Right hindlimb (tissue), 1 donor: ENCODE measurements at regions not wholly inside any gene's neighbourhood (a gene's known extent, or its start where the extent isn't known, plus 50 kb on each side); places are given as distances from the start of the nearest gene placed in this dataset.
"Not testable (repeated sequence)": the region's sequence is repeated elsewhere in the genome, so short reads cannot be mapped to it uniquely, and the experiment has no call there.

Experiments
- DNase-seq: peaks from one replicate; pipeline ENCODE4 v3.0.0-alpha.2; 2018

DNA sequence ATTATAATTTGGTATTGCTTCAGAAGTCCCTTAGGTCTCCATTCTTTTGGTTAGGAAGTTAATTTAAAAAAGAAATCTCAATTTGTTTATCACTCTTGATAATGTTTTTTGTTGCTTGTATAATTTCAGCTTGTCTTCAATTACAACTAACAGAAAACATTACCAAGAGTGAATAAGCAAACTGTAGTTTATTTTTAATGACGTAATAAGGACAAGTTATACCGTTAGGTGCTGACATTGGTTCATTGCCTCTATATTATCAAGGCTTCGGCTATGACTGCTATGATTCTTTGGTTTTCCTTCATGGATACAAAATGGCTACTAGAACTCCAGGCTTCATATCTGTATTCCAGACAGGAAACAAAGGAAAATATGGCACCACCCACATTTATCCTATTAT is 220.6 kb downstream of the PTGER3 start:
- DNase-seq, result no peak

GRCh38 chr1:70828177-70828576 is 219.4 kb downstream of the PTGER3 start:
- no peak for DNase-seq

DNA sequence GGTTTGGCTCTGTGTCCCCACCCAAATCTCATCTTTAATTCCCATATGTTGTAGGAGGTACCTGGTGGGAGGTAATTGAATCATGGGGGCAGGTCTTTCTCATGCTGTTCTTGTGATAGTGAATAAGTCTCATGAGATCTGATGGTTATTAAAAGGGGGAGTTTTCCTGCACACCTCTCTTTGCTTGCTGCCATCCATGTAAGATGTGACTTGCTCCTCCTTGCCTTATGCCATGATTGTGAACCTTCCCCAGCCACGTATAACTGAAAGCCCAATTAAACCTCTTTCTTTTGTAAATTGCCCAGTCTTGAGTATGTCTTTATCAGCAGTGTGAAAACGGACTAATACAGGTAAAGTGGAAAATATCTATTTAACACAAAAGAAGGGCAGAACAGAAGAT is 213.3 kb downstream of the PTGER3 start:
- DNase-seq, result not testable (repeated sequence)

GRCh38 chr1:70836456-70836855 is 211.2 kb downstream of the PTGER3 start:
- DNase-seq, result no peak

DNA sequence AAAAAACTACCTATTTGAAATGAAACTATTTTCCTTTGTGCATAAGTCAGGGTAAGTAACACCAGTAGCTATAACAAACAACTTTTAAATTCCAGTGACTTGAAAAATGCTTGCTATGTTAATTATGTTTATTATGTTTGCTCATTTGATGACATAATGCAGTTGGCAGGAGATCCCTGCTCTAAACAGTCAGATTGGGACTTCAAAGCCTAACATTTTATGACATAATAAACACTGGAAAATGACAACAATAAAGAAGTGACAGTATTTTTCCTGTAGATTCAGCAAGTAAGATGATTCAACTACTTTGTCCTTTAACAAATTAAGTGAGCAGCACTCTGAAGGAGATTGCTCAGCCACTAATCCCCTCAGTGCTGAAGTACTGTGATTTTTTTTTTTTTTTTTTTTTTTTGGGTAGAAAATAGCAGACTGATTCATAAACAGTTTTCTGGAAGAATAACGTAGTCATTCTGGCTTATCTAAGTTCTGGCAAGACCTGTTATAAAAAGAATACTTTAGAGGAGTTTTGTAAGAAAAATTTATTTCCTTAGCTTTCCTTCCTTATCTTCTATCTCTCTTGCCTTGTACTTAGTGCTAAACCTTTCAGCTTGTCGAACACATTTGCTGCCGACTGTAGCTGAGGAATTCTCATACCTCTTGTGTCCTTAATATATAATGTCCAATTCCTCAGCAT is 207.2 kb downstream of the PTGER3 start:
- no peak for DNase-seq

DNA sequence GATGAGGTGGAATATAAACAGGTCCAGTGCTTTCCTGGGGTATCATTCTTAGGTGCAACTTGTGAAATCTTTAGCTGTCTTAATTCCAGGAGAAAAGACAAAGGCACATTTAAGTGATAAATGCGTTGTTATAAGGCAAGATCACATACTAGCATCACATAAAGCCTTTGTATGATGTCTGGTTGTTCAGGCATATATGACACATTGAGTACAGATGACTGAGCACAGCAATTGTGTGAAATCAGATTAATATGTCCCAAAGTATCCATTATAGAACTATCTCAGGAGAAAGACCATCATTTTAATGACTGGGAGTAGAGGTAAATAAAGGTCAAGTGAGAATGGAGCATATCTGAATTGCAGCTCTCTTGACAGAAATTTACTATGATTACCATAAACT is 205.1 kb downstream of the PTGER3 start:
- DNase-seq, result no peak

DNA sequence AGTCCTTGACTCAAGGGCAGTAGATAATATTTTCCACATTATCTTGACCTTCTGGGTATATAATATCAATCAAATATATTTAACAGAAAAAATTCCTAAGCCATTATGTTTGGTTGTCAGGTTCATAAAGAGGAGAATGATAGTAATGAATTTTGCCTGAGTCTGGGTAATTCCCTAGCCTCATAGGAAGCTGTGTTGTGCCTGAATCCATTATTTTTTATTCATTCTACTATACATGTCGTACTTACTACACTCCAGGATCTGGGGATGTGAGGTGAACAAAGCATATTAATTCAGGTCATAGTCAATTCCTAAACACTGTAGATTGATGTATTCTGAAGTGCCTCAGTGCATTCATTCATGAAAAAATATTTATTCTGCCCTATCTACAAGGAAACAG is 204.2 kb downstream of the PTGER3 start:
- no peak for DNase-seq

- no peak for DNase-seq
Measured at GRCh38 chr1:70847013-70847412, 200.6 kb downstream of the PTGER3 start.

- no peak for DNase-seq
Measured at GRCh38 chr1:70855203-70855602, 192.4 kb downstream of the PTGER3 start.

DNA sequence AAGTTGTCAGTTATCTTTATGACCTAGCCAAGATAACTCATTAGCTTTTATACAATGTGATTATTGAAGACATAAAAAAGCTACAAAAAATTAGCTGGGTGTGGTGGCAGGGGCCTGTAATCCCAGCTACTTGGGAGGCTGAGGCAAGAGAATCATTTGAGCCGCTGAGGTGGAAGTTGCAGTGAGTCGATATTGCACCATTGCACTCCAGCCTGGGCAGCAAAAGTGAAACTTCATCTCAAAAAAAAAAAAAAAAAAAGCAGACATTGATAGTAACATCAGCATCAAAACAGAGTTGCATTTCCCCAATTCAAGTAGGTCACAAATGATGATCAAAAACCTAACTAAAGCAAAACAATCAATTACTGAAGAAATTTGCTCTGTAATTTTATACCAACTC is 191.4 kb downstream of the PTGER3 start:
- DNase-seq, result no peak

- no peak for DNase-seq
Measured at GRCh38 chr1:70863239-70863638, 184.4 kb downstream of the PTGER3 start.

DNA sequence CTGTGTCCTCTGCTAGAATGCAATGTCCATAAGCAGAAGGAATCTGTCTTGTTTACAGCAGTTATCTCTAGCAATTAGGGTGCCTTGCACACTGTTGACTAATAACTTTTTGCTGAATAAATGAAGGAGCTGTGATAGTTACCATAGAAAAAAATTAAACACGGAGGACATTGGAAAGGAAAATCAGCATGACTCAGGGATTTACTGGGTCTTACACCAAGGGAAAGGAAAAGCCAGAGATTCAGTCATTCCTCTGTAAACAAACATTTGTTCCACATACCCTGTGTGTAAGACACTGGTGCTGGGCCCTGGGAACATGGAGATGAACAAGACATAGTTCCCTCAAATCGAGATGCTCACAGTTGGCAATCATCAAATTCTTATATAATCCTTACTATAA is 183.3 kb downstream of the PTGER3 start:
- no peak for DNase-seq

- no peak for DNase-seq
Measured at GRCh38 chr1:70866542-70867264, 180.9 kb downstream of the PTGER3 start.

- no peak for DNase-seq
Measured at GRCh38 chr1:70871790-70872189, 175.8 kb downstream of the PTGER3 start.

DNA sequence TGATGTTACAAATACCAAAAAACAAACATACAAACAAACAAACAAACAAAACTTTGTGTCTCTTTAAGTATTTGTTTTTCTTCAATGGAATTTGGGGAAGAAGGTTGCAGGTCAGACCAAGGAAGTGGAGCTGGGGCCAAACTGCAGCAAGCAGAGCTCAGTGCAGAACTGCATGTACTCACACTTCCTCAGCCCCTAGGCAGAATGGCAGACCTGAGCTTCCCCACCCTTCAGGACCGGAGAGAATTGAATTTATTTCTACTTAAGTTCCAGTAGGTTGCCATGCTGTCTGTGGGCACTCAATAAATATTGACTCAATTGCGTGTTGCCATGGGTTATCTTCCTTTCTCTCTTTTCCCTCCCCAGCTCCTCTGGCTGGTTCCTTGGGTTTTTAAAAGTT is 173.6 kb downstream of the PTGER3 start:
- no peak for DNase-seq

DNA sequence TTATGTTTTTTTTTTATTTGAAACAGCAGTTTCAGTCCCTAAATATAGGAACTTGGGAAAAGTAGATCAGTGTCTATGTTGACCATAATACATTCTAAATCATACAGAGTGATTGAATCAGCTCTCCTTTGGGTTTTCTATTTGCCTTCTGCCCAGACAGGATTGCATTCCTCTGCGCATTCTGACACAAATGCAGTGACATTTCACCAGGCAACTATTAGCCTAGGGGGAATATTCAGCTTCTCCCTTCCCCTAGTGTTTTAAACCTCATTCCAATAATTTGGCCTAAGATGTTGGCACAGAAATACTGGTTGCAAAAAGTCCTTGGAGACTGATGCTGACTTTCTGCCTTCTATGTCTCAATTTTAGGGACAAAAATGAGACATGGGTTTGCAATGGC is 172.8 kb downstream of the PTGER3 start:
- DNase-seq, result no peak

DNA sequence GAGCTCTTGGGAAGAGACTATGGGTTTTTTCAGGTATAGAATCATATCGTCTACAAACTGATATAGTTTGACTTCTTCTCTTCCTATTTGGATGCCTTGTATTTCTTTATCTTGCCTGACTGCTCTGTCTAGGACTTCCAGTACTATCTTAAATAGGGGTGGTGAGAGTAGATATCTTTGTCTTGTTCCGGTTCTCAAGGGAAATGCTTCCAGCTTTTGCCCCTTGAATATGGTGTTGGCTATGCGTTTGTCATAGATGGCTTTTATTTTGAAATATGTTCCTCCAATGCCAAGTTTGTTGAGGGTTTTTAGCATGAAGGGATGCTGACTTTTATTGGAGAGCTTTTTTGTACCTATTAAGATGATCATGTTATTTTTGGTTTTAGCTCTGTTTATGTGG is 170.3 kb downstream of the PTGER3 start:
- no peak for DNase-seq

DNA sequence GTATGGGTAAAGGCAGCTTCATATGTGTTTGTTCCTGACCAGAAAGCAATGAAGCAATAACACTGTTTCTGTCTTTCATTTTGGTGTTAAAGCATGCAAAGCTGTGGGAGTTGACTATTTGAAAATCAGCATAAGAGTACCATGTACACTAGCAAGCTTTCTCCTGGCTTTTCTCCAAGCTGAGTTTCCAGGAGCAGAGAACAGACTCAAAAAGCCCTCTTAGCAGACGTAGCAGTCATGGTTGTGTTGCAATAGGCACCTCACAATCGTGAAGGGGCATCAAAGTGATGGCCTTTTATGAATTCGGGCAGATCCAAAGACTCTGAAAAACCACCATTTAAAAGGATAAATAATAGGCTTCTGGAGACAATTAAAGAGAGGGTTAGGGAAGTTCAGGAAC is 159.7 kb downstream of the PTGER3 start:
- no peak for DNase-seq

DNA sequence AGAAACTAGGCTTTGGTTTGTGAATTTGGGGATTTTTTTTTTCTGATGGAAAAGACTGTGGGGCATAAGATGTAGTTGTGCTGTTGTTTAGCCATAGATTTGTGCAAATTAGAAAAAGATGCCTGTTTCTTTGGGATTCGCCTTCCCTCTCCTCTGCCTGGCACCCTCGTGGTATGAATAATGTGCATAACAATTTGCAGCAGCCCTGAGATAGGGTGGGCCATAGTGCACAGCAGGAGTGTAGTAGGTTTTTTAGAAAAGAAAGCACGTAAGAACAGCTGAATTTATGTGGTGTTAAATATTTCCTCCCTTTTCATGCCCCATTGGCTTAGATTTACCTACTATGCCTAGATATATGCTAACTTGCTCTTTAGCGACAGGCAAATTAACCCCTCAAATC is 158.9 kb downstream of the PTGER3 start:
- DNase-seq, result no peak

- DNase-seq, result no peak
Measured at GRCh38 chr1:70890408-70890807, 157.2 kb downstream of the PTGER3 start.

DNA sequence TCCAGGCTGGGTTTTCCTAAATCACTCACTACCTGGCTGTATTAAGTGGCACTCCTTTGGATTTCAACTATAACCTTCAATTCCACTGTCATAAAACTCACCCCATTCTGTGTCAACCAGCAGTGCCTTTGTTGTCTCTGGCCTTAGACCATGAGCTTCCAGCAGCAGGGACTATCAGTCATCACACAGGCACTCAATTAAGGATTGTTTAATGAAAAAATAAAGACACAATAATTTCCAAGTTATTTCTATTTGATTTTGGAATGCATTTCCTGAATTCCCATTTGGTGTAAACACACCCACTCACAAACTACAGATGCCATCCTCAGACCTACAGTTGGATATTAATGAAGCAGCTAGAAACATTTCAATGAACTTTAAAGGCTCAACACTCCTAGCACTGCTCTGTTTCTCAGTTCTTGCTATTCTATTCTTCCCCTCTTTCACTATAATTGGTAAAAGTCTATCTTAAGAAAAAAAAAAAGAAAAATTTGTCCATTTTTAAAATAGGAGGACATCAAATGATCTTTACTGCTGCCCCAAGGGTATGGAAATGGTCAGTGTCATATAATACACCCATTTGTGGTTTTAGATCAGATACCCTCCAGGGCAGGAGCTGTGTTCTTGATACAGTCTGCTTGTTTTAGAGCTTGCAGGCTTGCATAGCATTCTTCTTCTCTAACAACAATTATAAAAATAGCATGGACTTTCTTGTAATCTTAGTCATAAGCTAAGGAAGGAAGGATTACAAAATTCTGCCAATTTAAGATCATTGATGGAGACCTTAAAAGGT is 156.4 kb downstream of the PTGER3 start:
- DNase-seq, result no peak

DNA sequence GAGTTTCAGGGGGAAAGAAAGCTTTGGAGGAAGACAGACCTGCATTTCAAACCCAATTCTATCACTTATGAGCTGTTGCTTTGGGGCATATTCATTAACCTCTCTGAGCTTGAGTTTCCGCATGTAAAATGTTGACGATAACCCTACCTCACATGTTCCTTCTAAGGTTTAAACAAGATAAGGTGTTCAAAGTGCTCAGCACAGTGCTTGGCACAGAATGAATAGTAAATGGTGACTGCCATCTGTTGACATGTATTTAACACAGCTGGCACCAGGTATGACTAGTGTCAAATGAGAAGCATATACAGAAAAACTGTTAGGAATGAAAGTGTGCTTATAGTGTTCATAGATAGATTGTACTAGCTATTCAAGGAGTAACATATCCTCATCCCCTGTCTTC is 155.5 kb downstream of the PTGER3 start:
- no peak for DNase-seq

- DNase-seq, result no peak
Measured at GRCh38 chr1:70892930-70893329, 154.7 kb downstream of the PTGER3 start.

DNA sequence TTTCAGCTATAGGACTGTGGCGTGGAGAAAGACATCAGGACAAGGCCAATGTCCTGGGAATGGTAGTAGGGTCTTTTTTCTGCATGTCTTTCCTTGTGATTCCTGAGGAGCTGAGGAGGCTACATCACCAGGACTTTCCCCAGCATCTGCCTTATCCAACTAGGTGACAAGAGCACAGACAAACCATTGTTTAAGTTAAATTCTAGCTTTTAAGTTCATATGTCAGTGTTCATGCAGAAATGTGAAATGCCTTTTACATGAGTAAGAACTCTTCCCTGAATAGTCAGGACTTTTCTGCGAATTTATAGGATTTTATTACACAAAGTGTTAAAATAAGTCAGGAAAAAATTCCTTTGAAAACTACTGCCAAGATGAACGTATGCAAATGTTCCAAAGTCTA is 154.2 kb downstream of the PTGER3 start:
- no peak for DNase-seq
